ENCODE measurements at regions not wholly inside any gene's neighbourhood (a gene's known extent, or its start where the extent isn't known, plus 50 kb on each side); places are given as distances from the start of the nearest gene placed in this dataset.

DNA sequence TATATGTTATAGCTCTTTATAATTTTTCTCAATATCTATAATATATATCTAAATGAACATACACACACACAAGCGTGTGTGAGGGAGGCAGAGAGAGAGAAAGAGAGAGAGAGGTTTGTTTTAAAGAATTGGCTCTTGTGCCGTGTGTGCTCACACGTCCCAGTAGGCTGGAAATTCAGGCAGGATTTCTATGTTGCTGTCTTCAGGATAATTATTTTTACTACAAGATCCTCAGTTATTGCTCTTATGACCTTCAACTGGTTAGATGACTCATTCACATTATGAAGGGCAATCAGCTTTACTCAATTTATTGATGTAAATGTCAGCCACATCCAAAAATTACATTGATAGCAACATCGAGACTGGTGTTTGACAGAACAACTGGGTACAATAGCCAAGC lies 1520.7 kb upstream of the PCDH7 start:
- TF ChIP-seq GATA3 (IDR thresholded peaks at IDR 0.05; ENCODE audit: low read depth, low read length) (no peak), GATA2 (IDR thresholded peaks at IDR 0.05; ENCODE audit: low read depth, low read length) (no peak)

DNA sequence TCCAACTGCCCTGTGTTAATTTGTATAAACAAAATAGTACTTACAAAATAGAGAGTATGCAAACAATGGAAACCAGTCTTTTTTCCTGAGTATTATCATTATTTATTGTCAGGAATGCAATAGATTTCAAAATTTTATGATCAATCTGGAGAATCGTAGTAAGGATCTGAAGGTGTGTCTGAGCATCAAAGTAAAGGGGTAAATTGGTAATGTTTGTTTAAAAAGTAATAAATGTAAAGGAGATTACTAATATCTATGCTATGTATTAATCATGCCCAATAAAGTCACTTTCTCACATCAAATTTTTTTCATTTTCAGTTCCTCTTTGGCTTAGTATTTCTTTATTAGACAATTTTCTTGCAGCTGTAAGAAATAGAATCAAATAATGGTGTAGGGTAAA lies 1507.1 kb upstream of the PCDH7 start:
- TF ChIP-seq GATA2 (IDR thresholded peaks at IDR 0.05; ENCODE audit: low read depth, low read length) (no peak), GATA3 (IDR thresholded peaks at IDR 0.05; ENCODE audit: low read depth, low read length) (no peak)

DNA sequence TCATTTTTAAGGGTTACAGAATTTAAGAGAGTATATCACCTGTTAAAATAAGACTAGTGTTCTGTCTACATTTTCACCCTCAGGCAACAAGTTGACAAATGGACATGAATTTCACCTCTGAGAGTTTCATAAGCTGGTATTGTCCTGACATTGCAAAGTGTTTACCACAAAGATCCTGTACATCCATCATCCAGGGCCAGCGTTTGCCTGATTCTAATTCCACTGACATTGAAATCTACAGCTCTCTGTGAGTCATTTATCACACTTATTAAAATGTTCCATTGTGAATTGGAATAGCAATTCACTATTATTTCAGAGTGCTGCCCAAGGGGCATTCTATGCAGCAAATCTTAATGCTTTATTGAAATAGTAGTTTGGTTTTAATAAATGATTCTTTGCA lies 1499.4 kb upstream of the PCDH7 start:
- no peak for TF ChIP-seq GATA2 (IDR thresholded peaks at IDR 0.05; ENCODE audit: low read depth, low read length)
- TF ChIP-seq GATA3 (IDR thresholded peaks at IDR 0.05; ENCODE audit: low read depth, low read length), result no peak

DNA sequence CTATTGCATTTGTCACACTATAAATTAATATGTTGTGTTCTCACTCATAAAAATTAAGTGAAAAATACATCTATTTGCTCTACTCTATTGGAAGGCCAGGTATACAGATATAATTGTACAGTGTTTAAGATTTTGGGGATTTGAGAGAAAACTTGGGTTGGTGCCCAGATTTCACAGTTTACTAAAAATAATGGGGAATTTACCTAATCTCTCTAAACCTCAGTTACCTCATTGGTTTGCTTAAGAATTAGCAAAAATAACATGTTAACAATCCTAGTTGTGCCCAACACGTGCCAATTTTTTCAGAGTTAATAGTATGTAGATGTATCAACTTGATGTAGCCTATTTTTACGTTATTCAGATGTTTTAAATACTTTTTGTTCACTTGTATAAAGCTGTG lies 1495.3 kb upstream of the PCDH7 start:
- TF ChIP-seq GATA2 (IDR thresholded peaks at IDR 0.05; ENCODE audit: low read depth, low read length) (no peak), GATA3 (IDR thresholded peaks at IDR 0.05; ENCODE audit: low read depth, low read length) (no peak)

DNA sequence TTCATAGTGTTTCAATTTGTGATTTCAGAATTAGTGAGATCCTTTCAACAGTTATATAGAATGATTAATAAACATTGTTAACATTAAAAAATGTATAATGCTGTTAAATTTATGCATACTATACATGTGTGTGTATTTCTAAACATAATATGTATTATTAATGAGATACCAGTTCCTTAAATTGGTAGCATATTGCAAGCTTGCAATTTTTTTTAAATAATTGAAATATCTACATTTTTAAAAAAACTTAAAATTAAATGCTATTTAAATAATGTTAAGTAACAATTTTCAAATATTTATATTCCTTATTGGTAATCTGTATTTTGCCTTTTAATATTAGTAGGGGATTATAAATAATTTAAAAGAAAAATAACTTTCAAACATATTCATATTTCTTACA lies 1479.5 kb upstream of the PCDH7 start:
- TF ChIP-seq GATA3 (IDR thresholded peaks at IDR 0.05; ENCODE audit: low read depth, low read length) (no peak), GATA2 (IDR thresholded peaks at IDR 0.05; ENCODE audit: low read depth, low read length) (no peak)

DNA sequence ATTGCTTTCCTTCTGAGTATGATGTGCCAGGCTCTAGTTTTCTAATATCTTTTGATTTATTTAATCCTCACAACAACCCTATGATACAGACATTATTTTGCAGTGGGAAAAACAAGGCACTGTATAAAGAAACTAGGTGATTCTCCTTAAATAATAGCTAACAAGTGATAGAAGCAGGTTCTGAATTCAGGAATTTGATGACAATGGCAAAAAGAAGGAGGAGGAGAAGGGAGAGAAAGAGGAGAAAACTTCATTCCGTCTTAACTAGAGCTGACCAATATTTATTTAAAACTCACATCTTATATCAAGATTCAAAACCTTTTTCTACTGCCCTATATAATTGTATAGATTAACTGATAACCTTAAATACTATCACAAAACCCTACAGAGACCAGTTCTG lies 1477.1 kb upstream of the PCDH7 start:
- TF ChIP-seq GATA2 (IDR thresholded peaks at IDR 0.05; ENCODE audit: low read depth, low read length), result no peak
- TF ChIP-seq GATA3 (IDR thresholded peaks at IDR 0.05; ENCODE audit: low read depth, low read length), result no peak

DNA sequence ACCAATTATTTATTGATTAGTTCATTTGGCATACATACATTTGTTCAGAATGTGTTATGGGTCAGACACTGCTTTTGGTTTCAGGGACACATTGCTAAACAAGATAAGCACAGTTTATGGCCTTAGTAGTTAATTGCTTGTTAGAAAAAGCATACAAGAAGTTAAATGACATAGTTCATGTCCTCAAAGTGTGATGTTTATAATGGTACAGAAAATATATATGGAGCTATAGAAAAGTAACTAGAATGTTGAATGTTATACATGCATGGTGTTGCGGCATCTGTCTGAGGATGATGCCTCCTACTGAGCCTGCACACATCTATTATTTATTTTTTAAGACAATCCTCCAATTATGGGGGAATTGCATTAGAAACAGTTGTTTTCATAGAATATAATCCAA lies 1476.3 kb upstream of the PCDH7 start:
- TF ChIP-seq GATA3 (IDR thresholded peaks at IDR 0.05; ENCODE audit: low read depth, low read length) (no peak), GATA2 (IDR thresholded peaks at IDR 0.05; ENCODE audit: low read depth, low read length) (no peak)

DNA sequence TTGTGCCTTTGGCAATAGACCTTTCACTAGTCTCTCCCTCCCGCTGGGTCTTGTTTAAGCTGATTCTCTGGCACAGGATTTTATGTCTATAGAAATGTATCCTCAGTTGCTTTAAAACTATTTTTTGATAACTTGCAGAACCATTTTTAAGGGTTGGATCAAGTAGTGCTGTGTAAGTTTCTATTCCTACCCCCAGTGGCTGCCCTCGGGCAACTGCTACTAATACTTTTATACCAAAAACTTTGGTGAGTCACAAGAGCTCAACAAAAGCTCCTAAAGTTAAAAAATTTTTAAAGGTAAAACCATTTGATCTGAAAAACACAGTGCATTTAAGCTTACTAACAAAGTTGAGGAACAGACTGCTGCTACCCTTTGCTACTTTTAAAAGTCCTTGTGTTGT lies 1460.6 kb upstream of the PCDH7 start:
- TF ChIP-seq GATA3 (IDR thresholded peaks at IDR 0.05; ENCODE audit: low read depth, low read length) (no peak), GATA2 (IDR thresholded peaks at IDR 0.05; ENCODE audit: low read depth, low read length) (no peak)

DNA sequence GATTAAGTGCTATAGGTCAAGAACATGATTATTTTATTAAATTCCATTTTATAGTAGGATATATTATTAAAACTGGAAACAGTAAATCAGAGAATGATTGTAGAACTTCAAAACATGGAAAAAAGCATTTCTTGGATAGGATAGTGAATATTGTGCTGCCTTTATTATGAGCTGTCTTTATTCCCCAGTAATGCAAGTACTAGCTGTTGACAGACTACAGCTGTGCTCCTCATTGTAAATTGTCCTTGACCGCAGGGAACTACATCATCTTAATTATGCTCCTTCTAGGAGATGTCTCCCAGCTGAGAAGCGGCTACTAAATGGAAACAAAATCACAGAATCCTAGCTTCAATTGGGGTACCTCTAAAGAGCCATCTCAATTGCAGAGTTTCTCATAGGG lies 1457.2 kb upstream of the PCDH7 start:
- no peak for TF ChIP-seq GATA2 (IDR thresholded peaks at IDR 0.05; ENCODE audit: low read depth, low read length)
- TF ChIP-seq GATA3 (IDR thresholded peaks at IDR 0.05; ENCODE audit: low read depth, low read length), result no peak

DNA sequence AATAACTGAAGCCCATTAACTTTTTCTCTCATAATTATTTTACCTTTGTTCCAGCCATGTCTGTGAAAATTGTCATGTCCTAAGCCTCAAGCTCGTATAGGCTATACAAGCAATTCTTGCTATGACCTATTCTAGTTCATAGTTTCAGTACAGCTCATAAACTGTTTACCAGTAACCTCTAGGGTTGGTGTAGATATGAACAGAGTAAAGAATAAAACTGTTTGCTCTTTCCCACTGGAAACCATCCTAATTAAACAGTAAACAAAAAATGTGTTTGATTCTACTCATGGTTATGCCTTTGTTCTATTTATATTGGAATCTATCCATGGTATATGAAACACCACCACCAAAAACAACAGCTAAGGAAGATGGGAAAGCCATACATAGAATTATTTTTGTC lies 1444.0 kb upstream of the PCDH7 start:
- no peak for TF ChIP-seq GATA2 (IDR thresholded peaks at IDR 0.05; ENCODE audit: low read depth, low read length)
- no peak for TF ChIP-seq GATA3 (IDR thresholded peaks at IDR 0.05; ENCODE audit: low read depth, low read length)

DNA sequence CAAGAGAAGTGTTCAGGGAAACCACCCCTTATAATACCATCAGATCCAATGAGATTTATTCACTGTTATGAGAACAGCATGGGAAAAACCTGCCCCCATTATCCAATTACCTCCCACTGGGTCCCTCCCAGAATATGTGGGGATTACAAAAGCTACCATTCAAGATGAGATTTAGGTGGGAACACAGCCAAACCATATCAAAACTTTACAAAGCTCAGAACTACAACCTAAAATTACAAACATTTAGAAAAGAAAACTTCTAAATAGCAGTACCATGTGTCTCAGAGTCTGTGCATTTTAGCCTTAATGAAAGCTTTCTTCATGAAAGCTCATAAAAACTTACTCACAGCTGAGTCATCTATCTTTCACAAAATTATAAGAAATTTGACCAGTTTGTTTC lies 1442.8 kb upstream of the PCDH7 start:
- TF ChIP-seq GATA2 (IDR thresholded peaks at IDR 0.05; ENCODE audit: low read depth, low read length) (no peak), GATA3 (IDR thresholded peaks at IDR 0.05; ENCODE audit: low read depth, low read length) (no peak)

DNA sequence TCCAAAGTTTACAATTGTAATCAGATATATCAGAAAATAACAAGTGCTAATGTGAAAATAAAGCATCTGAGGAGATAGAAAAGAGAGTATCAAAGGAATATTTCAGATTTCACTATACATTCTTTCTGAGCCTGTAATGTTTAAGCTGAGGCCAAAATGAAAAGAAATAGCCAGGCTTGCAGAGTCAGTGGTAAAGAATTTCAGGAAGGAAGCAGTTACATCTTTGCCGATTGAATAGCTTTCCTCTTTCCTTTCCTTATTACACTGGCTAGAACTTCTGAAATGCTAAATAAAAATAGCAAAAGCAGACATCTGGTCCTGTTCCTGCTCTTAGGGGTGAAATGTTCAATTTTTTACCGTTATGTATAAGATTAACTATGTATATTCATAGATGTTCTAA lies 1441.6 kb upstream of the PCDH7 start:
- TF ChIP-seq GATA3 (IDR thresholded peaks at IDR 0.05; ENCODE audit: low read depth, low read length), result no peak
- no peak for TF ChIP-seq GATA2 (IDR thresholded peaks at IDR 0.05; ENCODE audit: low read depth, low read length)

DNA sequence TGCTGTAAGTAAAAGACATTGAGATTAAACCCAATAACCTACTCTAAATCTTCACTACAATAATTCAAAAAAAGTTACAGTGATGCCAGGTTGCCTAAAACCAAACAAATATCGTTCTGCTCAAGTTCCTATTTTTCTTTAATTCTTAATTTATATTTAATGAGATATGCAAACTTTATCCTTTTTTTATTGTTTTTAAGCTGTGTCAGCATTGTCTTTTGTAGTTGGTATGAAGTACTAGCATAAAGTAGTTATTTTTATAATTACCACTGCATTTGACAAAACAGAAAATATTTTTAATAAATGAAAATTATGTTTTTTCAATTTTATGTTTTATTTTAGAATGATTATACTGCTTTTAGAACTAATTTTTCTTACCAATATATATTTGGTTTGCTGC lies 1431.1 kb upstream of the PCDH7 start:
- no peak for TF ChIP-seq GATA2 (IDR thresholded peaks at IDR 0.05; ENCODE audit: low read depth, low read length)
- TF ChIP-seq GATA3 (IDR thresholded peaks at IDR 0.05; ENCODE audit: low read depth, low read length), result no peak

DNA sequence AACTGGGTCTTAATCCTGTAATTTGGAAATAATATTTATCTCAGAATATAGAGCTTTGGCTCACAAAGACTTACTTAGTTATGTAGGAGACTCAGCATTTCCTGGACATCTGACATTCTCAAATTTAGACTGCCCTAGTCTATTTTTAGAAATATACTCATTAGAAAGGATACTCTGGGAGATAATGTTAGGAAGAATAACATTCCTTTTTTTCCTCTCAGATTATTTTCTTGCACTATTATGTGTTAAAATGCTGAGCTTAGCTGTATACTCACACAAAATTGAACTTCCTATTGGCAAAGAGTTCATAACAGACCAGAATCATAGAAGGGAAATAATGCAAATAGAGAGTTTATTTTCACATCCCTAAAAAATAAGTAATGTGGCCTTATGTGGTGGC lies 1424.9 kb upstream of the PCDH7 start:
- no peak for TF ChIP-seq GATA2 (IDR thresholded peaks at IDR 0.05; ENCODE audit: low read depth, low read length)
- TF ChIP-seq GATA3 (IDR thresholded peaks at IDR 0.05; ENCODE audit: low read depth, low read length), result no peak

DNA sequence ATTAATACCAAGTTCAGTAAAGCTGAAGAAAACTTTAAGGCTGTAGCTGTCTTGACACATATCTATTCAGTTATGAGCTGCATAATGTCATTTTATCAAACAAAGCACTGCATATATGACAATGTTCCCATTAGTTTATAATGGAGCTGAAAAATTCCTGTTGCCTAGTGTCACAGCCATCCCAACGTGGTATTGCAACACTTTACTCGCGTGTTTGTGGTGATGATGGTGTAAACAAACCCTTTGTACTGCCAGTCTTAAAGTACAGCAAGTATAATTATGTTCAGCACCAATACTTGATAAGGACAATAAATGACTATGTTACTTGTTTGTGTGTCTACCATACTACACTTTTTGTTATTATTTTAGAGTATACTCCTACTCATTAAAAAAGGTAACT lies 1415.6 kb upstream of the PCDH7 start:
- TF ChIP-seq GATA3 (IDR thresholded peaks at IDR 0.05; ENCODE audit: low read depth, low read length), result no peak
- TF ChIP-seq GATA2 (IDR thresholded peaks at IDR 0.05; ENCODE audit: low read depth, low read length), result no peak

DNA sequence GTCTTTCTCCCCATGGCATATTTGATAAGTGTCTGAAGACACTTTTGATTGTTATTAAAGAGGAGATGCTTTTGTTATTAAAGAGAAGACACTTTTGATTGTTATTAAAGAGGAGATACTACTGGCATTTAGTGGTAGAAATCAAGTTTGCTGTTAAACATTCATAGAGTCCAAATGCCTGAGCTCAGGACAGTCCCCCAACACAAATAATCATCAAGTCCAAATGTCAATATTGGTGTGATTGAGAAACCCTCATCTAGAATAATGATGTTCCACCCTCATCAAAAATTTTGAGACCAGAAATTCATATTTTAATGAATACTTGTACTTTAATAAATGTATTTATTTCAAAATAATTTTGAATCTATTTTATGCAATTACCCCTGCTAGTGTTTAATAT lies 1412.9 kb upstream of the PCDH7 start:
- TF ChIP-seq GATA2 (IDR thresholded peaks at IDR 0.05; ENCODE audit: low read depth, low read length) (no peak), GATA3 (IDR thresholded peaks at IDR 0.05; ENCODE audit: low read depth, low read length) (no peak)

All from SH-SY5Y (cell line).